Esophagus squamous epithelium (tissue), 5 donors: ENCODE measurements at regions not wholly inside any gene's neighbourhood (a gene's known extent, or its start where the extent isn't known, plus 50 kb on each side); places are given as distances from the start of the nearest gene placed in this dataset.

Experiments
- DNase-seq: peaks from one replicate; lab custom pipeline; 2025; lab: John Stamatoyannopoulos, UW
- H3K27ac ChIP-seq, 4 donors: fragments of 200-600 bp; sonication (generic); one replicate each; pipeline ENCODE4 v1.5.1; 2016 to 2019; ENCODE audit warnings: mild to moderate bottlenecking in 1 of 4
- H3K27me3 ChIP-seq, 4 donors: fragments of 200-600 bp; sonication (generic); 1 replicate in 3 of 4; 2 replicates in 1 of 4; pipeline versions ENCODE4 v1.5.1 to v1.6.0; 2017 to 2021; ENCODE audit warnings: antibody characterized with exemption in 1 of 4
- H3K36me3 ChIP-seq, 3 donors: fragments of 200-600 bp; sonication (generic); one replicate each; pipeline ENCODE4 v1.5.1; 2016 to 2019
- H3K4me1 ChIP-seq, 3 donors: fragments of 200-600 bp; sonication (generic); one replicate each; pipeline ENCODE4 v1.5.1; 2017 to 2019
- H3K4me3 ChIP-seq, 4 donors: fragments of 200-600 bp; sonication (generic); 1 replicate in 3 of 4; 2 replicates in 1 of 4; pipeline ENCODE4 v1.5.1; 2016 to 2019; ENCODE audit warnings: mild to moderate bottlenecking in 2 of 4, moderate library complexity in 1 of 4
- H3K9me3 ChIP-seq, 3 donors: fragments of 200-600 bp; sonication (generic); one replicate each; pipeline ENCODE4 v1.5.1; 2016 to 2019
- CTCF ChIP-seq, 6 experiments: fragments of 450-650 bp in 4 of 6; fragments of 200-600 bp in 2 of 6; sonication (generic) in 2 of 6; IDR thresholded peaks; one replicate each; pipeline ENCODE4 v1.5.1; 2016 to 2019; ENCODE audit warnings: antibody characterized with exemption in 6 of 6, mild to moderate bottlenecking in 4 of 6, moderate library complexity in 4 of 6
- POLR2A ChIP-seq, 4 donors: fragments of 450-650 bp; IDR thresholded peaks; one replicate each; pipeline ENCODE4 v1.6.1; 2017; ENCODE audit warnings: antibody characterized with exemption in 4 of 4, mild to moderate bottlenecking in 4 of 4, moderate library complexity in 3 of 4
- WGBS, 2 donors: methylation state at CpG; one replicate each; pipeline ENCODE4 v1.1.5; 2018; 5-methylcytosine and 5-hydroxymethylcytosine counted together
- intact Hi-C: fragments of 100-400 bp; cut with DNase I; formaldehyde crosslinking; loops from one replicate; pipeline ENCODE4 v1.15.0; 2022
- donor health status: DM: yes; HTN: yes; CAD: no.

GRCh38 chr6:79796197-79796596 is 151.2 kb downstream of the ELOVL4 start:
- Histone ChIP-seq H3K9me3 (no peaks in the 10 kb centered on the region), H3K27me3 (no peaks in the 10 kb centered on the region), H3K4me3 (no peak overlapping the region), H3K36me3 (no peaks in the 10 kb centered on the region), H3K27ac (no peak overlapping the region), H3K4me1 (no peaks in the 10 kb centered on the region)
- TF ChIP-seq CTCF (IDR thresholded peaks at IDR 0.05) (no peak), POLR2A (IDR thresholded peaks at IDR 0.05) (no peak)
- no peak for DNase-seq
- WGBS, 2 donors: 65 to 71% methylated on average over 2 of the region's 2 CpGs
- intact Hi-C loops: no loop called here

GRCh38 chr6:79789896-79790295 is 157.5 kb downstream of the ELOVL4 start:
- H3K27ac ChIP-seq: no peak overlapping the region
- no peak overlapping the region for H3K4me3 ChIP-seq
- H3K36me3 ChIP-seq: no peaks in the 10 kb centered on the region
- no peak for DNase-seq
- 80 to 86% methylated on average over 4 to 5 of the region's 5 CpGs for WGBS, 2 donors
- H3K27me3 ChIP-seq: no peaks in the 10 kb centered on the region
- H3K9me3 ChIP-seq: no peaks in the 10 kb centered on the region
- H3K4me1 ChIP-seq: no peaks in the 10 kb centered on the region
- no peak for TF ChIP-seq POLR2A (IDR thresholded peaks at IDR 0.05)
- TF ChIP-seq CTCF (IDR thresholded peaks at IDR 0.05): no peak
- intact Hi-C loops: no loop called here

- H3K27ac ChIP-seq: no peak overlapping the region
- no peaks in the 10 kb centered on the region for H3K27me3 ChIP-seq
- WGBS, 2 donors: 11 to 17% methylated on average over 1 of the region's 1 CpG
- H3K36me3 ChIP-seq: no peaks in the 10 kb centered on the region
- intact Hi-C loops: no loop called here
- no peaks in the 10 kb centered on the region for H3K9me3 ChIP-seq
- no peaks in the 10 kb centered on the region for H3K4me1 ChIP-seq
- TF ChIP-seq CTCF (IDR thresholded peaks at IDR 0.05) (no peak), POLR2A (IDR thresholded peaks at IDR 0.05) (no peak)
- no peak overlapping the region for H3K4me3 ChIP-seq
- no peak for DNase-seq
Measured at GRCh38 chr6:79788756-79789155, 157.6 kb downstream of the SH3BGRL2 start.

- Histone ChIP-seq H3K9me3 (no peaks in the 10 kb centered on the region), H3K4me1 (no peaks in the 10 kb centered on the region), H3K27me3 (no peaks in the 10 kb centered on the region), H3K27ac (no peak overlapping the region), H3K4me3 (no peak overlapping the region), H3K36me3 (no peaks in the 10 kb centered on the region)
- WGBS, 2 donors: 86 to 90% methylated on average over 2 to 3 of the region's 3 CpGs
- no peak for DNase-seq
- intact Hi-C loops: no loop called here
- TF ChIP-seq CTCF (IDR thresholded peaks at IDR 0.05) (no peak), POLR2A (IDR thresholded peaks at IDR 0.05) (no peak)
Measured at GRCh38 chr6:79787626-79788025, 156.5 kb downstream of the SH3BGRL2 start.

- Histone ChIP-seq H3K36me3 (no peaks in the 10 kb centered on the region), H3K4me3 (no peak overlapping the region), H3K27ac (no peak overlapping the region), H3K4me1 (no peaks in the 10 kb centered on the region), H3K27me3 (no peaks in the 10 kb centered on the region), H3K9me3 (no peaks in the 10 kb centered on the region)
- no peak for DNase-seq
- no peak for TF ChIP-seq CTCF (IDR thresholded peaks at IDR 0.05)
- TF ChIP-seq POLR2A (IDR thresholded peaks at IDR 0.05): no peak
- intact Hi-C loops: no loop called here
- 55 to 75% methylated on average over 3 of the region's 3 CpGs for WGBS, 2 donors
Measured at GRCh38 chr6:79784395-79784753, 153.2 kb downstream of the SH3BGRL2 start.
